OCI-LY7 (cell line): ENCODE measurements at regions not wholly inside any gene's neighbourhood (a gene's known extent, or its start where the extent isn't known, plus 50 kb on each side); places are given as distances from the start of the nearest gene placed in this dataset.

Experiments used
- EZH2phosphoT487 ChIP-seq: fragments of 200-600 bp; sonication (generic); IDR thresholded peaks from 2 replicates; pipeline ENCODE4 v1.6.1; 2018; ENCODE audit warnings: low read depth, borderline replicate concordance, mild to moderate bottlenecking, mixed run types, antibody characterized with exemption, low read length, moderate library complexity, mixed read lengths
- TF ChIP-seq, protein P1 (sequence below): fragments of 200-600 bp; sonication (generic); conservative IDR thresholded peaks from 2 replicates; pipeline ENCODE4 v1.5.1; 2014; ENCODE audit warnings: mild to moderate bottlenecking, antibody characterized with exemption, low read length, moderate library complexity, mixed read lengths

GRCh38 chr11:112553205-112553731, 292.6 kb upstream of the PLET1 start:
- TF ChIP-seq, protein P1, sequence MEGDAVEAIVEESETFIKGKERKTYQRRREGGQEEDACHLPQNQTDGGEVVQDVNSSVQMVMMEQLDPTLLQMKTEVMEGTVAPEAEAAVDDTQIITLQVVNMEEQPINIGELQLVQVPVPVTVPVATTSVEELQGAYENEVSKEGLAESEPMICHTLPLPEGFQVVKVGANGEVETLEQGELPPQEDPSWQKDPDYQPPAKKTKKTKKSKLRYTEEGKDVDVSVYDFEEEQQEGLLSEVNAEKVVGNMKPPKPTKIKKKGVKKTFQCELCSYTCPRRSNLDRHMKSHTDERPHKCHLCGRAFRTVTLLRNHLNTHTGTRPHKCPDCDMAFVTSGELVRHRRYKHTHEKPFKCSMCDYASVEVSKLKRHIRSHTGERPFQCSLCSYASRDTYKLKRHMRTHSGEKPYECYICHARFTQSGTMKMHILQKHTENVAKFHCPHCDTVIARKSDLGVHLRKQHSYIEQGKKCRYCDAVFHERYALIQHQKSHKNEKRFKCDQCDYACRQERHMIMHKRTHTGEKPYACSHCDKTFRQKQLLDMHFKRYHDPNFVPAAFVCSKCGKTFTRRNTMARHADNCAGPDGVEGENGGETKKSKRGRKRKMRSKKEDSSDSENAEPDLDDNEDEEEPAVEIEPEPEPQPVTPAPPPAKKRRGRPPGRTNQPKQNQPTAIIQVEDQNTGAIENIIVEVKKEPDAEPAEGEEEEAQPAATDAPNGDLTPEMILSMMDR, result no peak
- TF ChIP-seq EZH2phosphoT487, result no peak
